ENCODE measurements at regions not wholly inside any gene's neighbourhood (a gene's known extent, or its start where the extent isn't known, plus 50 kb on each side); places are given as distances from the start of the nearest gene placed in this dataset.
"Not testable (repeated sequence)": the region's sequence is repeated elsewhere in the genome, so short reads cannot be mapped to it uniquely, and the experiment has no call there.

- DNase-seq (ENCODE audit: extremely low spot score): no peak
- POLR2A ChIA-PET: no interaction called here
- CTCF ChIA-PET: no interaction called here
- no peak for TF ChIP-seq SP1 (IDR thresholded peaks at IDR 0.05)
- TF ChIP-seq HDGF (IDR thresholded peaks at IDR 0.05; ENCODE audit: borderline replicate concordance): no peak
- no peak for TF ChIP-seq FOXA1 (IDR thresholded peaks at IDR 0.05)
Measured at GRCh38 chr20:12113468-12114371, 196.0 kb downstream of the BTBD3 start.

DNA sequence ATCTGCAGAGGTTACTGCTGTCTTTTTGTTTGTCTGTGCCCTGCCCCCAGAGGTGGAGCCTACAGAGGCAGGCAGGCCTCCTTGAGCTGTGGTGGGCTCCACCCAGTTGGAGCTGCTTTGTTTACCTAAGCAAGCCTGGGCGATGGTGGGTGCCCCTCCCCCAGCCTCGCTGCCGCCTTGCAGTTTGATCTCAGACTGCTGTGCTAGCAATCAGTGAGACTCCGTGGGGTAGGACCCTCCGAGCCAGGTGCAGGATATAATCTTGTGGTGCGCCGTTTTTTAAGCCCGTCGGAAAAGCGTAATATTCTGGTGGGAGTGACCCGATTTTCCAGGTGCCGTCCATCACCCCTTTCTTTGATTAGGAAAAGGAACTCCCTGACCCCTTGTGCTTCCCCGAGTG, 211.4 kb downstream of the BTBD3 start:
- POLR2A ChIA-PET; CTCF ChIA-PET; DNase-seq (ENCODE audit: extremely low spot score): not testable (repeated sequence)

- CTCF ChIA-PET: interaction anchor here (0.6 kb wide), 1 partner anchor 73 kb away, joined by 3 read pairs; no protein-coding TSS in a partner anchor
- DNase-seq (ENCODE audit: extremely low spot score); POLR2A ChIA-PET: not testable (repeated sequence)
Measured at GRCh38 chr20:12129532-12129931, 211.8 kb downstream of the BTBD3 start.

GRCh38 chr20:12130781-12131180, 213.1 kb downstream of the BTBD3 start:
- no peak for DNase-seq (ENCODE audit: extremely low spot score)
- TF ChIP-seq FOXA1 (IDR thresholded peaks at IDR 0.05) (no peak), ELF4 (IDR thresholded peaks at IDR 0.05) (no peak), SP1 (IDR thresholded peaks at IDR 0.05) (no peak), FOXK2 (IDR thresholded peaks at IDR 0.05) (no peak), L3MBTL2 (conservative IDR thresholded peaks at IDR 0.05) (no peak), ARNT (IDR thresholded peaks at IDR 0.05) (no peak), SUZ12 (IDR thresholded peaks at IDR 0.05) (no peak), TARDBP (IDR thresholded peaks at IDR 0.05) (no peak), PKNOX1 (IDR thresholded peaks at IDR 0.05) (no peak), BHLHE40 (IDR thresholded peaks at IDR 0.05; ENCODE audit: borderline replicate concordance) (no peak), HDGF (IDR thresholded peaks at IDR 0.05; ENCODE audit: borderline replicate concordance) (no peak), ZNF384 (IDR thresholded peaks at IDR 0.05) (no peak), NFRKB (IDR thresholded peaks at IDR 0.05) (no peak), LEF1 (IDR thresholded peaks at IDR 0.05; ENCODE audit: borderline replicate concordance) (no peak), FOXM1 (IDR thresholded peaks at IDR 0.05; ENCODE audit: borderline replicate concordance) (no peak), CTBP1 (IDR thresholded peaks at IDR 0.05; ENCODE audit: borderline replicate concordance) (no peak)
- ChIA-PET CTCF (no interaction called here), POLR2A (no interaction called here)

DNA sequence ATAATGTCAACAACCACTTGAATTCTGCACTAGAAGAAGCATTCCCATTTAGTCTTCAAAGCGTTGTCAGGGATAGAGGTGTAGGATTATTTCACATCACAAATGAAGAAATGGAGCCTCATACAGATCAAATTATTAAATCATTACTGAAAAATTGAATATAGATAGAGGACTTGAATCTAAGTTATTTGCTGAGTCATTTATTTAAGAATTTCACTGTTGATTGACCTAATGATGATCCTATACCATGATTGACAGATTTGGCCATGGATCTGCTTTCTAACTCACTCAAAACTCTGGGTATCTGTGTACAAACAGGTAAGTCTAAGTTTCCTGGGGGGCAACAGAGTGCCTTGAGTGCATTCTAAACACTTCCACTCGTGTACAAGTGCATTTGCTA, 215.9 kb downstream of the BTBD3 start:
- POLR2A ChIA-PET: no interaction called here
- no peak for DNase-seq (ENCODE audit: extremely low spot score)
- CTCF ChIA-PET: no interaction called here
- no peak for TF ChIP-seq CTBP1 (IDR thresholded peaks at IDR 0.05; ENCODE audit: borderline replicate concordance)
- TF ChIP-seq ZNF384 (IDR thresholded peaks at IDR 0.05): no peak
- no peak for TF ChIP-seq HDGF (IDR thresholded peaks at IDR 0.05; ENCODE audit: borderline replicate concordance)
- TF ChIP-seq NFRKB (IDR thresholded peaks at IDR 0.05): no peak
- no peak for TF ChIP-seq SP1 (IDR thresholded peaks at IDR 0.05)

DNA sequence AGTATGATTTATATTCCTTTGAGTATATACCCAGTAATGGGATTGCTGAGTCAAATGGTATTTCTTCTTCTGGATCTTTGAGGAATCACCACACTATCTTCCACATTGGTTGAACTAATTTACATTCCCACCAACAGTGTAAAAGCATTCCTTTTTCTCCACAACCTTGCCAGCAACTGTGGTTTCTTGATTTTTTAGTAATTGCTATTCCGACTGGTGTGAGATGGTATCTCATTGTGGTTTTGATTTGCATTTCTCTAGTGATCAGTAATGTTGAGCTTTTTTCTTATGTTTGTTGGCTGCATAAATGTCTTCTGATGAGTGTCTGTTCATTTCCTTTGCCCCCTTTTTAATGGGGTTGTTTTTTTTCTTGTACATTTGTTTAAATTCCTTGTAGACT, 228.3 kb downstream of the BTBD3 start:
- CTCF ChIA-PET; POLR2A ChIA-PET; DNase-seq (ENCODE audit: extremely low spot score): not testable (repeated sequence)

DNA sequence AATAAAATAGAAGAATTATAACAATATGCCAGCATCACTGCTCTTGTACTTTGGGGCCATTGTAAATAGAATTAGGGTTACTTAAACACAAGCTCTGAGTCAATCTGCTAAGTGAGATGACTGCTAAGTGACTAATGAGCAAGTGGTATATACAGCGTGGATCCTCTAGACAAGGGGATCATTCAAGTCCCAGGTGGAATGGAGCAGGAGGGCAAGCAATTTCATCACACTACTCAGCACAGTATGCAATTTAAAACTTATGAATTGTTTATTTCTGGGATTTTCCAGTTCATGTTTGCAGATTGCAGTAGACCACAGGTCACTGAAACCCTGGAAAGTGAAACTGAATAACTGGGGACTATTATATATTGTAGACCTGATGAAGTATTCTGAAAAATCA, 235.3 kb downstream of the BTBD3 start:
- no peak for TF ChIP-seq TARDBP (IDR thresholded peaks at IDR 0.05)
- no peak for TF ChIP-seq ELF4 (IDR thresholded peaks at IDR 0.05)
- no peak for TF ChIP-seq ZNF384 (IDR thresholded peaks at IDR 0.05)
- TF ChIP-seq L3MBTL2 (conservative IDR thresholded peaks at IDR 0.05): no peak
- TF ChIP-seq FOXM1 (IDR thresholded peaks at IDR 0.05; ENCODE audit: borderline replicate concordance): no peak
- TF ChIP-seq ARNT (IDR thresholded peaks at IDR 0.05): no peak
- TF ChIP-seq NFRKB (IDR thresholded peaks at IDR 0.05): no peak
- TF ChIP-seq BHLHE40 (IDR thresholded peaks at IDR 0.05; ENCODE audit: borderline replicate concordance): no peak
- TF ChIP-seq FOXK2 (IDR thresholded peaks at IDR 0.05): no peak
- no peak for TF ChIP-seq LEF1 (IDR thresholded peaks at IDR 0.05; ENCODE audit: borderline replicate concordance)
- no peak for TF ChIP-seq PKNOX1 (IDR thresholded peaks at IDR 0.05)
- TF ChIP-seq HDGF (IDR thresholded peaks at IDR 0.05; ENCODE audit: borderline replicate concordance): no peak
- no peak for TF ChIP-seq SP1 (IDR thresholded peaks at IDR 0.05)
- no peak for TF ChIP-seq CTBP1 (IDR thresholded peaks at IDR 0.05; ENCODE audit: borderline replicate concordance)
- no peak for TF ChIP-seq FOXA1 (IDR thresholded peaks at IDR 0.05)
- ChIA-PET CTCF (no interaction called here), POLR2A (no interaction called here)
- no peak for DNase-seq (ENCODE audit: extremely low spot score)

- no peak for TF ChIP-seq ZNF384 (IDR thresholded peaks at IDR 0.05)
- ChIA-PET CTCF (no interaction called here), POLR2A (no interaction called here)
- DNase-seq (ENCODE audit: extremely low spot score): no peak
Measured at GRCh38 chr20:12153628-12154027, 235.9 kb downstream of the BTBD3 start.

All from HEK293T (cell line).